ENCODE measurements at regions not wholly inside any gene's neighbourhood (a gene's known extent, or its start where the extent isn't known, plus 50 kb on each side); places are given as distances from the start of the nearest gene placed in this dataset.

- 67% methylated on average over 4 of the region's 6 CpGs; no CpG with 5 or more reads in 1 of the 2 experiments for WGBS, 2 experiments (ENCODE audit: extremely low coverage in 1 of 2, insufficient coverage in 1 of 2, insufficient read length in 1 of 2, insufficient replicate concordance in 2 of 2, low coverage in 1 of 2, low lambda C conversion rate in 2 of 2, missing lambda C conversion rate in 1 of 2)
- Histone ChIP-seq H4K20me1 (replicated peaks in 1 of 2; ENCODE audit: control insufficient read depth in 1 of 2, insufficient read depth in 2 of 2, low read length in 2 of 2) (no peaks in the 10 kb centered on the region), H3K23ac (ENCODE audit: insufficient read length) (no peak overlapping the region), H3K27me3 (replicated peaks in 1 of 4; ENCODE audit: control insufficient read depth in 3 of 4, extremely low read depth in 1 of 4, insufficient read depth in 3 of 4, low read length in 3 of 4) (peaks cover 0 to 1% (median 0%) of the 10 kb centered on the region in 4 experiments; a peak in 1 of 7 replicates), H4K8ac (ENCODE audit: extremely low read depth, insufficient read depth, low read length) (no peak overlapping the region), H2BK12ac (ENCODE audit: low read depth, low read length) (no peak overlapping the region), H3K4me3 (ENCODE audit: extremely low read depth in 1 of 4, insufficient read depth in 2 of 4, low read depth in 3 of 4, low read length in 4 of 4) (no peak overlapping the region), H2BK15ac (ENCODE audit: low read length) (no peak overlapping the region), H2AFZ (ENCODE audit: low read length) (no peak overlapping the region), H3K23me2 (ENCODE audit: low read depth, low read length) (no peaks in the 10 kb centered on the region), H4K5ac (ENCODE audit: insufficient read length, low read depth, low read length) (no peak overlapping the region), H3K36me3 (ENCODE audit: control insufficient read depth in 2 of 4, insufficient read depth in 4 of 4, low read length in 3 of 4) (no peaks in the 10 kb centered on the region), H3K4ac (replicated peaks; ENCODE audit: insufficient read length, low read depth, low read length) (no peak overlapping the region), H3K4me2 (ENCODE audit: insufficient read depth in 1 of 2, low read depth in 2 of 2, low read length in 2 of 2) (no peak overlapping the region), H3K9me3 (ENCODE audit: insufficient read depth in 2 of 2, low read depth in 1 of 2, low read length in 1 of 2) (0 out of 4 replicates have a peak, but pooled peaks cover 0 to 5% of the 10 kb centered on the region in 2 experiments), H3K14ac (ENCODE audit: insufficient read length) (no peak overlapping the region), H2BK20ac (ENCODE audit: low read length) (no peak overlapping the region), H3K9ac (replicated peaks in 1 of 4; ENCODE audit: extremely low read depth in 1 of 4, low read depth in 3 of 4, low read length in 3 of 4) (no peak overlapping the region), H3K79me1 (ENCODE audit: low read depth, low read length) (no peaks in the 10 kb centered on the region), H2BK5ac (ENCODE audit: low read depth, low read length) (no peak overlapping the region), H3K27ac (ENCODE audit: low read depth, low read length) (no peak overlapping the region), H3K4me1 (replicated peaks in 1 of 4; ENCODE audit: control insufficient read depth in 3 of 4, insufficient read depth in 4 of 4, low read length in 3 of 4) (no peaks in the 10 kb centered on the region), H2BK120ac (replicated peaks; ENCODE audit: low read depth, low read length) (no peak overlapping the region), H3K18ac (ENCODE audit: extremely low read depth, low read length) (no peak overlapping the region), H3K56ac (replicated peaks; ENCODE audit: insufficient read length, low read depth, low read length) (no peak overlapping the region), H4K91ac (replicated peaks; ENCODE audit: insufficient read length, low read length) (no peak overlapping the region), H3K79me2 (ENCODE audit: control insufficient read depth in 1 of 2, insufficient read depth in 2 of 2, low read length in 2 of 2) (no peaks in the 10 kb centered on the region), H2AK5ac (ENCODE audit: low read depth, low read length) (no peak overlapping the region)
- DNase-seq (ENCODE audit: low read depth in 1 of 2, low spot score in 2 of 2) (no peak), FAIRE-seq (no peak)
- ChIA-PET CTCF (ENCODE audit: partially characterized antibody) (interaction anchor here (0.7 to 1.4 kb wide), 2 partner anchors 11 to 311 kb away, joined by 3 to 4 read pairs; no protein-coding TSS in a partner anchor), POLR2A (ENCODE audit: partially characterized antibody) (interaction anchor here (0.7 kb wide), 1 partner anchor 21 kb away, joined by 3 read pairs; no protein-coding TSS in a partner anchor)
- no peak for TF ChIP-seq CHD1 (IDR thresholded peaks at IDR 0.05; ENCODE audit: low read depth, low read length)
- TF ChIP-seq RBBP5 (IDR thresholded peaks at IDR 0.05; ENCODE audit: borderline replicate concordance, low read depth, low read length) = no peak
- TF ChIP-seq SUZ12 (IDR thresholded peaks at IDR 0.05; ENCODE audit: low read length) = no peak
- TF ChIP-seq EP300 (IDR thresholded peaks at IDR 0.05; ENCODE audit: borderline replicate concordance in 1 of 2, low read depth in 2 of 2, low read length in 2 of 2) = no peak
- TF ChIP-seq CREB1 (IDR thresholded peaks at IDR 0.05) = no peak
- TF ChIP-seq SP4 (IDR thresholded peaks at IDR 0.05; ENCODE audit: low read length) = no peak
- no peak for TF ChIP-seq MAX (IDR thresholded peaks at IDR 0.05)
Observed at GRCh38 chr4:65069177-65069576, 601.1 kb downstream of the EPHA5 start.
